ENCODE measurements at regions not wholly inside any gene's neighbourhood (a gene's known extent, or its start where the extent isn't known, plus 50 kb on each side); places are given as distances from the start of the nearest gene placed in this dataset.

- H3K4me3 ChIP-seq (ENCODE audit: low read depth, low read length), result no peak overlapping the region
- TF ChIP-seq CTCF (IDR thresholded peaks at IDR 0.05; ENCODE audit: insufficient read depth, low read depth, low read length), result no peak
- peak; percentile 74 for DNase-seq (ENCODE audit: low read depth)
Measured at GRCh38 chr12:19712041-19712440, 272.7 kb downstream of the AEBP2 start.

GRCh38 chr12:19718401-19718800 is 279.1 kb downstream of the AEBP2 start:
- DNase-seq (ENCODE audit: low read depth), result no peak
- TF ChIP-seq CTCF (IDR thresholded peaks at IDR 0.05; ENCODE audit: insufficient read depth, low read depth, low read length), result no peak
- no peak overlapping the region for H3K4me3 ChIP-seq (ENCODE audit: low read depth, low read length)

GRCh38 chr12:19719672-19720071 is 280.4 kb downstream of the AEBP2 start:
- TF ChIP-seq CTCF (IDR thresholded peaks at IDR 0.05; ENCODE audit: insufficient read depth, low read depth, low read length), result no peak
- DNase-seq (ENCODE audit: low read depth), result no peak
- no peak overlapping the region for H3K4me3 ChIP-seq (ENCODE audit: low read depth, low read length)

DNA sequence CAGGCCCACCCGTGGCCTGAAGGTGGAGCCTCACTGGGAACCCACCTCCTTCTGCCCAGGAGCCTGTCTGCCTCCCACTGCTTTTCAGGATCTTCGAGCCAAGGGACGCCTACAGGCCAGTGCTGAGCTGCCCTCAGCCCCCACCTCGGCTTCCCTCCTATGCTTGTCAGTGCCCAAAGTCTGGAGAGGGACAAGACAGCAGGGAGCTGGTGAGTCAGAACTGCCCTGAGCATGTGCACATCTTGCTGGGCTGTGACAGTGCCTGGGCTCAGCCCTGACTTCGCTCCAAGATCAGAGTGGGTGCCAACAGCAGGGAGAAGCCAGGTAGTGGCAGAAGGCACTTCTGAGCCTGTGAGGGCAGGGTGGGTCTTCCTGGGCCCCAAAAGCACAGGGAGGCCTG is 286.8 kb downstream of the AEBP2 start:
- no peak for DNase-seq (ENCODE audit: low read depth)

GRCh38 chr12:19726592-19726991 is 287.3 kb downstream of the AEBP2 start:
- TF ChIP-seq CTCF (IDR thresholded peaks at IDR 0.05; ENCODE audit: insufficient read depth, low read depth, low read length), result no peak
- H3K4me3 ChIP-seq (ENCODE audit: low read depth, low read length), result no peak overlapping the region
- no peak for DNase-seq (ENCODE audit: low read depth)

More for the DNA sequence above, 286.8 kb downstream of the AEBP2 start:
- no peak for TF ChIP-seq CTCF (IDR thresholded peaks at IDR 0.05; ENCODE audit: insufficient read depth, low read depth, low read length)
- no peak overlapping the region for H3K4me3 ChIP-seq (ENCODE audit: low read depth, low read length)

DNA sequence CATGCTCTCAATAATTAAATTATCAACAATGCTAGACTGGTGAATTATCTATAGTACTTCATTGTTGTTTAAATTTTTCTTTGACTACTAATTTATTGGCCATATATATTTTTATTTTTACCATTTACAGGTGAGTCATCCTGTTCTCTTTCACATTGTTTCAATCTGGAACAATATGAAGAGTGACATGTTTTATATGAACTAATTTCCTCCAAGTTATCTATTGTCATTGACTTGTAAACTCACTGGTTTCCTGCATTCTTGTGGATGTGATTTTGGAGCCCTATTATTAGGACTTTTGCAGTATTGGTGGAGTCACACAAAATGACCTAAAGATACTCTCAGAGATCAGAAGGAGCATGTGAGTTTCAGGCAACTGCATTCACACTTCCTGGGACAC is 297.7 kb downstream of the AEBP2 start:
- TF ChIP-seq CTCF (IDR thresholded peaks at IDR 0.05; ENCODE audit: insufficient read depth, low read depth, low read length), result no peak
- no peak overlapping the region for H3K4me3 ChIP-seq (ENCODE audit: low read depth, low read length)
- no peak for DNase-seq (ENCODE audit: low read depth)

DNA sequence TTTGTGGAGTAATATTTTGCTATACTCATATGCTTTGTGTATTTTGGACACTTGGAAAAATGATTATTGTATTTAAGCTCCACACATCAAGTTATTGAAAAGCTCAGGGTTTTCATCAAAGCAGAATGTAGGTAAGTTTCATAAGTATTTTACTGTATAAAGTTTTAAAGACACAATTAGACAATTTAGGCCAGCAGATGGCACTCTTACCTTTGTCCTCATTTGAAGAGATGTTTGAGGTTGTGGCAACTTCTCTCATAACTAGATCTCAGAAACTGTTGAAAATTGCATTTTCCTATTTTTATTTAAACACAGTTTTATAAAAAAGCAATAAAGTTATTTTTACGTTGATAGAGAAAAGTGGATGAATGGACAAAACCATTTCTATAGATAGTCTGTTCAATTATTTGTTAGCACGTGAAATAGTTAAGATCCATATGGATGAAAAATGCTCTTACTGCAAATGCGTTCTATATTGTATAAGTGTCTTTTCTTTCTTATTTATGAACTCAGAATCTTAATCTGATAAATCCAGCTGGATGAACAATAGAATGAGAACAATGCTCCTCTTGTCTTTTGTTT is 300.0 kb downstream of the AEBP2 start:
- peak; percentile 75 for DNase-seq (ENCODE audit: low read depth)
- peak; percentile 54 for TF ChIP-seq CTCF (IDR thresholded peaks at IDR 0.05; ENCODE audit: insufficient read depth, low read depth, low read length)
- no peak overlapping the region for H3K4me3 ChIP-seq (ENCODE audit: low read depth, low read length)

Measured in fibroblast of villous mesenchyme (primary cell).